HL-60/S4 treated with retinoic acid at 250 ng/mL for 4 days and 3 days (cell line): ENCODE measurements at regions not wholly inside any gene's neighbourhood (a gene's known extent, or its start where the extent isn't known, plus 50 kb on each side); places are given as distances from the start of the nearest gene placed in this dataset.

Source experiments
- in situ Hi-C: fragments of 300-500 bp; cut with MboI; formaldehyde crosslinking; loops from 2 replicates; pipeline ENCODE4 v1.7.0; 2022; ENCODE audit warnings: low sequenced_read_pairs

GRCh38 chr5:96076451-96076850, 114.8 kb upstream of the ELL2 start:
- in situ Hi-C loops = no loop called here

- in situ Hi-C loops = no loop called here
Observed at GRCh38 chr5:96075579-96076289, 114.1 kb upstream of the ELL2 start.

GRCh38 chr5:96074870-96075269, 113.2 kb upstream of the ELL2 start:
- in situ Hi-C loops = no loop called here

- in situ Hi-C loops = no loop called here
Observed at GRCh38 chr5:96074460-96074859, 112.8 kb upstream of the ELL2 start.

GRCh38 chr5:96072791-96073165, 111.1 kb upstream of the ELL2 start:
- in situ Hi-C loops = no loop called here

- in situ Hi-C loops = no loop called here
Observed at GRCh38 chr5:96072138-96072790, 110.6 kb upstream of the ELL2 start.

- in situ Hi-C loops = no loop called here
Observed at GRCh38 chr5:96070622-96071225, 109.1 kb upstream of the ELL2 start.

GRCh38 chr5:96067894-96068614, 106.4 kb upstream of the ELL2 start:
- in situ Hi-C loops = no loop called here

GRCh38 chr5:96067251-96067650, 105.6 kb upstream of the ELL2 start:
- in situ Hi-C loops = no loop called here

- in situ Hi-C loops = no loop called here
Observed at GRCh38 chr5:96066386-96066719, 104.7 kb upstream of the ELL2 start.

GRCh38 chr5:96065685-96066385, 104.2 kb upstream of the ELL2 start:
- in situ Hi-C loops = no loop called here

GRCh38 chr5:96064877-96065276, 103.2 kb upstream of the ELL2 start:
- in situ Hi-C loops = no loop called here

- in situ Hi-C loops = no loop called here
Observed at GRCh38 chr5:96062836-96063235, 101.2 kb upstream of the ELL2 start.

GRCh38 chr5:96058084-96058483, 96.4 kb upstream of the ELL2 start:
- in situ Hi-C loops = no loop called here

GRCh38 chr5:96054311-96055030, 92.8 kb upstream of the ELL2 start:
- in situ Hi-C loops = no loop called here

GRCh38 chr5:96053063-96053735, 91.5 kb upstream of the ELL2 start:
- in situ Hi-C loops = no loop called here

GRCh38 chr5:96052374-96052773, 90.7 kb upstream of the ELL2 start:
- in situ Hi-C loops = no loop called here

GRCh38 chr5:96051401-96051830, 89.8 kb upstream of the ELL2 start:
- in situ Hi-C loops = no loop called here

- in situ Hi-C loops = no loop called here
Observed at GRCh38 chr5:96050273-96050880, 88.7 kb upstream of the ELL2 start.
